Activated naive CD8-positive, alpha-beta T cell treated with anti-CD3 and anti-CD28 coated beads, Interleukin-2, amount 50 U/mL, for 24 hours (primary cell): ENCODE measurements at regions not wholly inside any gene's neighbourhood (a gene's known extent, or its start where the extent isn't known, plus 50 kb on each side); places are given as distances from the start of the nearest gene placed in this dataset.
"Not testable (repeated sequence)": the region's sequence is repeated elsewhere in the genome, so short reads cannot be mapped to it uniquely, and the experiment has no call there.

Experiments used
- ATAC-seq: fragments of 150-1000 bp; cut with Tn5 transposase; one replicate; pipeline ENCODE4 v1.10.0; 2021
- DNase-seq: peaks from one replicate; pipeline ENCODE4 v3.0.0; 2021
- H3K27ac Mint-ChIP-seq: one replicate; pipeline ENCODE4 v1.8.0; 2021; ENCODE audit warnings: mild to moderate bottlenecking, mixed read lengths
- H3K27me3 Mint-ChIP-seq: one replicate; pipeline ENCODE4 v1.8.0; 2021; ENCODE audit warnings: mixed read lengths
- H3K36me3 Mint-ChIP-seq: one replicate; pipeline ENCODE4 v1.8.0; 2021; ENCODE audit warnings: low read depth, mixed read lengths
- H3K4me1 Mint-ChIP-seq: one replicate; pipeline ENCODE4 v1.8.0; 2021; ENCODE audit warnings: mixed read lengths
- H3K4me3 Mint-ChIP-seq: one replicate; pipeline ENCODE4 v1.8.0; 2021; ENCODE audit warnings: mild to moderate bottlenecking, moderate library complexity, mixed read lengths
- H3K9me3 Mint-ChIP-seq: one replicate; pipeline ENCODE4 v1.8.0; 2021; ENCODE audit warnings: mixed read lengths

DNA sequence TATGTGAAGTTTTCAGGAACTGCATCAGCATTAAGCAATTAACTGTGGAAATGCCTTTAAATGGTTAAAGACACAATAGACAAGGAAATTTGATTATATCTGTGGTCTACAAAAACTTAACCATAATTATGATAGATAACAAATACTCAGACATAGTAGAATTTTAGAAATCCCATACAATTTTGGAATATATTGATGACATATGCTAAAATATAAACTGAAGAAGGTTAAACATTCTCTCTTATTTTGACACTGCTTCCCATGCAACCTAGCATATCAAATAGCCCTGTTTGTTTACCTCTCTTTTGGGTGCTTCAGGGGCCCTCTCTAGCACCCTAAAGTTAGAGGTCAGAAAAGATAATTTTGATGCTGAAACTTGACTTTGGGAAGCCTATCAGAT is 1274.8 kb upstream of the SLC39A10 start:
- no peak for DNase-seq
- ATAC-seq = no peak
- no peak overlapping the region for H3K27ac Mint-ChIP-seq
- H3K4me1 Mint-ChIP-seq = no peaks in the 10 kb centered on the region
- H3K27me3 Mint-ChIP-seq = no peaks in the 10 kb centered on the region
- peaks cover 14% of the 10 kb centered on the region for H3K9me3 Mint-ChIP-seq
- no peaks in the 10 kb centered on the region for H3K36me3 Mint-ChIP-seq
- H3K4me3 Mint-ChIP-seq = no peak overlapping the region

- H3K4me1 Mint-ChIP-seq = no peaks in the 10 kb centered on the region
- peaks cover 14% of the 10 kb centered on the region for H3K9me3 Mint-ChIP-seq
- H3K4me3 Mint-ChIP-seq = no peak overlapping the region
- H3K27me3 Mint-ChIP-seq = no peaks in the 10 kb centered on the region
- DNase-seq = no peak
- H3K36me3 Mint-ChIP-seq = no peaks in the 10 kb centered on the region
- no peak for ATAC-seq
- H3K27ac Mint-ChIP-seq = no peak overlapping the region
Measured at GRCh38 chr2:194380011-194380410, 1277.0 kb upstream of the SLC39A10 start.

GRCh38 chr2:194367390-194367789 is 1289.6 kb upstream of the SLC39A10 start:
- H3K9me3 Mint-ChIP-seq, H3K4me3 Mint-ChIP-seq, H3K27me3 Mint-ChIP-seq, H3K4me1 Mint-ChIP-seq, ATAC-seq, H3K27ac Mint-ChIP-seq, H3K36me3 Mint-ChIP-seq, DNase-seq: not testable (repeated sequence)

DNA sequence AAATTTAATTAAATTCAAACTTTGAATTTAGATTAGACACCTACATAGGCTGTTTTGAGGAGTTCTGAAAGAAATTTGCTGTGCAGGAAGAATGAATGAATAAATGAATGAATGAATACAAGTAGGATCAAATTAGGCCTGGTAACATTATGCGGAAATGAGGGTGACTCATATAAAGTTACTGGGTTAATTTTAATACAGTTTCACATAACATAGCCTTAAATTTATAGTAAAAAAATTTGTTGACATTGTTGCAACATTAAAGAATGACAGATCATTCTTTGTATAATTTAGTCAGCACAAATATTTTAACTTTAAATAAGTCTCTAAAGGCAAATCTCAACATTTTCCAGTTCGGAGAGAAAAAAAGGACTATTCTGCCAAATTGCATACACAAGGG is 1293.1 kb upstream of the SLC39A10 start:
- DNase-seq (no peak), ATAC-seq (no peak)
- peaks cover 4% of the 10 kb centered on the region for H3K9me3 Mint-ChIP-seq
- H3K4me1 Mint-ChIP-seq = no peaks in the 10 kb centered on the region
- H3K4me3 Mint-ChIP-seq = no peak overlapping the region
- H3K36me3 Mint-ChIP-seq = no peaks in the 10 kb centered on the region
- H3K27ac Mint-ChIP-seq = no peak overlapping the region
- H3K27me3 Mint-ChIP-seq = no peaks in the 10 kb centered on the region

GRCh38 chr2:194363295-194363694 is 1293.7 kb upstream of the SLC39A10 start:
- DNase-seq = no peak
- H3K4me1 Mint-ChIP-seq = no peaks in the 10 kb centered on the region
- ATAC-seq = no peak
- peaks cover 4% of the 10 kb centered on the region for H3K9me3 Mint-ChIP-seq
- no peaks in the 10 kb centered on the region for H3K36me3 Mint-ChIP-seq
- no peaks in the 10 kb centered on the region for H3K27me3 Mint-ChIP-seq
- H3K27ac Mint-ChIP-seq = no peak overlapping the region
- no peak overlapping the region for H3K4me3 Mint-ChIP-seq

DNA sequence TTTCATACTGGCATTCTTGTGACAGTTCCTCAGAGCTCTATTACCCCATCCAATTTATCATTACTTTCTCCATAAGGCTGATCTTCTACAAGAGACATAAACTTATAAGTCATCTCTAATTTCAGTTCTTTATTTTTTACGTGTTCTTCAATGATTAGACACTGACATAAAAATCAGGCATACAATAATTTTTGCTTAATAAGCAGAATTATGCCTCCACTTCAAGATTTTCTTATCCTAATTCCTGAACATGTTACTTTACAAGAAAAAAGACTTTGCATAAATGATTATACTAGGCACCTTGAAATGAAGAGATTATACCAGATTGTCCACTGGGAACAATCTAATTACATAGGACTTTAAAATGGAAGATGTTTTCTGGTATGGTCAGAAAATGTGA is 1304.5 kb upstream of the SLC39A10 start:
- no peak overlapping the region for H3K4me3 Mint-ChIP-seq
- no peaks in the 10 kb centered on the region for H3K4me1 Mint-ChIP-seq
- H3K36me3 Mint-ChIP-seq = no peaks in the 10 kb centered on the region
- no peak for DNase-seq
- no peaks in the 10 kb centered on the region for H3K9me3 Mint-ChIP-seq
- H3K27me3 Mint-ChIP-seq = no peaks in the 10 kb centered on the region
- ATAC-seq = no peak
- no peak overlapping the region for H3K27ac Mint-ChIP-seq

DNA sequence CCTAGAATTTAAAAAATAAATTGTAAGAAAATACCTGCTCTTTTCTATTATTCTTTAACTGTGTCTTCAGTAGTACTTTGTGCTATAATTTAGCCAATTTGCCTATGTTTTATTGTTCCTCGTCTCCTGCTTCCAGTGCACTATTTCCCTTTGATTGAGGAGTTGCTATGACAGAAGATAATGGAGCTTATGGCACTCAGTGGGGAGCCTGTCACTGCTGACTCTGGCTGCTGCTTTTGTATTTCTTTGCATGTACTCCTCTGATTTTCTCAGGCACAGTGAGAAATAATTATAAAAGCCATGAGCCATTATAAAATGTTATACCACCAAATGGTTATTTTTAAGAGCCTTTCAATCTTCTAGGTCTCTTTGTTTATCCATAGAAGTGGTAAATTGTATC is 1310.8 kb upstream of the SLC39A10 start:
- no peak overlapping the region for H3K4me3 Mint-ChIP-seq

DNA sequence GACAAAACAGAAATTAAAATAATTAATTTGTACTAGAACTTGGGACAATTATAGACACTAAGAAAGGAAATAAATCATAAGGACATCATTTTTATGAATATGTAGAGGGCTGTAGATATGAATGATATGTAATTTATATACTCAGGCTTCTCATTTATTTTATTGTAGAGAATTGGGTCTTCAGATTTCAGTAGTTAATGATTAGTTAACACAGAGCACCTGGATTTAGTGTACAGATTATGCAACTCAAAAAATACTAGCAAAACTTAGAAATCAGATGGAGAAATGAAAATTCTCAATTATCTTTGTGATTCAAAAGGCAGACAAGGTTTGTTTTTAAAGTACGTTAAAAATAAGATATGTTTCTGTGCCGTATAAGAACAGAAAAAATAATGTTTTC is 1311.7 kb upstream of the SLC39A10 start:
- Mint-ChIP-seq H3K4me3 (no peak overlapping the region), H3K9me3 (no peaks in the 10 kb centered on the region), H3K27me3 (no peaks in the 10 kb centered on the region), H3K27ac (no peak overlapping the region), H3K36me3 (no peaks in the 10 kb centered on the region), H3K4me1 (no peaks in the 10 kb centered on the region)
- ATAC-seq = no peak
- no peak for DNase-seq

More for the DNA sequence above, 1310.8 kb upstream of the SLC39A10 start:
- no peaks in the 10 kb centered on the region for H3K36me3 Mint-ChIP-seq
- DNase-seq (no peak), ATAC-seq (no peak)
- H3K27ac Mint-ChIP-seq = no peak overlapping the region
- H3K9me3 Mint-ChIP-seq = no peaks in the 10 kb centered on the region
- H3K27me3 Mint-ChIP-seq = no peaks in the 10 kb centered on the region
- H3K4me1 Mint-ChIP-seq = no peaks in the 10 kb centered on the region

DNA sequence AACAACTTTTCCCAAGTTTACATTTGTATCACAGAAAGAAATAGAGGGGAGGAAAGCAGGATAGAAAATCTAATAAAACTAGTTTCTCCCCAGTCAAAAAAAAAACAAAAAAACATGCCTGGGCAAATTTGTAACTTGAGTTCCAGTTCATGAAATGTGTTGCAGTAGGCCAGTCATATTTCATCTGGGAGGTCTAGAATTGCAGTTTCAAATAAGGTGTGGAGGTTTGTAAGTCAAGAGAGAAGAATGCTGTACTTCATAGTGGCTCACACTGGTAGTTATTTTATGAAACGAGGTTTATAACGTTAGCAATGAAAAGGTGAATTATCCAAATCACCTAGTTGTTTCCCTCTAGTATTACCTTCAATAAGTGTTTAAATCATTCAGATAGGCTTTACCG is 1313.9 kb upstream of the SLC39A10 start:
- Mint-ChIP-seq H3K27me3 (no peaks in the 10 kb centered on the region), H3K9me3 (no peaks in the 10 kb centered on the region), H3K4me1 (no peaks in the 10 kb centered on the region), H3K27ac (no peak overlapping the region), H3K4me3 (no peak overlapping the region), H3K36me3 (no peaks in the 10 kb centered on the region)
- ATAC-seq (no peak), DNase-seq (no peak)

- H3K4me3 Mint-ChIP-seq = no peak overlapping the region
- DNase-seq = no peak
- no peaks in the 10 kb centered on the region for H3K36me3 Mint-ChIP-seq
- H3K27me3 Mint-ChIP-seq = peaks cover 2% of the 10 kb centered on the region
- no peaks in the 10 kb centered on the region for H3K9me3 Mint-ChIP-seq
- H3K4me1 Mint-ChIP-seq = no peaks in the 10 kb centered on the region
- H3K27ac Mint-ChIP-seq = no peak overlapping the region
- no peak for ATAC-seq
Measured at GRCh38 chr2:194332799-194333490, 1324.1 kb upstream of the SLC39A10 start.

DNA sequence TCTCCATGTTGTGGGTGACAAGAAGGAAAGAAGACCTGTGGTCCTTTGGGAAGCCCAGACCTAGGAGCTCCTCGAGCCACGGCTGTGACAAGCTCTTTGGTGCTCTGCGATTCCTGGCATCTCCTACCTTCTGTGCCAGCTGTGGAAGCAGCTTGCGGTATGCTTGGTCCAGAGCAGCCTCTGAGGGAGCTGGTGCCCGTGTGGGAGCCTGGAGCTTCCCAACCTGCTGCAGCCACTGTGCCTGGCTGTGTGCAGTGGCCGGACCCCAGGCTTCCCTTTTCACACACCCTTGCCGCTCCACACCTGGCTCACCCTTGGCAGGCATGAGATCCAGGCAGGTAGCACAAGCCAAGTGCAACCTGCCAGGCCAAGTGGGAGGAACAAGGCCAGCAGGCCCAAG is 1328.6 kb upstream of the SLC39A10 start:
- ATAC-seq = no peak
- no peak overlapping the region for H3K4me3 Mint-ChIP-seq

DNA sequence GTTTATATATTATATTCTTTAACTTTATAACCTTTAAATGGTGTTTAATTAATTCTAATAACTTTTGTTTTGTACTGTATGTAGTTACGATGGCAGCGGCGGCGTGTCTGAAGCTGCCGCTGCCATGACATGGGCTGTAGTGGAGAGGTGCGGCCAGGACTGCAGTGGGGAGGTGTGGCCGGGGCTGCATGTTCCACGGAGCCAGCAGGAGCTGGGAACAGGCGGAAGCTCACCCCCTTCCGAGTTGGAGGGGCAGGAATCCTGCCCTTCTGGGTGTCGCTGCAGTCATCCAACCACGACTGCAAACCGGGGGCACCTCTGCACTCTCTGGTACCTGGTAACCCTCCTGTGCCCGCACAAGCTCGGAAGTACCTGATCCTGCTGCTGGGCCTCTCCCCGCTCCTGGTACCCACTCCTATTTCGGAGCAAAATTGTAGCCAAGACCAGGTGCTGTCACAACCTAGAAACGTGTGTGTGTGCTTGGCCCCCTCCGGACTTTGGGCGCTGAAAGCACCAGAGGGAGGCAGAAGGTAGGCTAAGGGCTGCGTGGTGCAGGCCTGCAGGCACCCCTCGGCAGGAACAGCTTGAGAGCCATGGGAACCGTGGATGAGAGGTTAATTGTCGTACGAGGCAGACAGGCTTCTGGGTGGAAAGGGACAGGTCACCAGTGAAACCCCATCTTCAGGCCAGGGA is 1329.7 kb upstream of the SLC39A10 start:
- Mint-ChIP-seq H3K36me3 (no peaks in the 10 kb centered on the region), H3K27ac (no peak overlapping the region), H3K4me3 (no peak overlapping the region), H3K4me1 (no peaks in the 10 kb centered on the region), H3K9me3 (no peaks in the 10 kb centered on the region), H3K27me3 (no peaks in the 10 kb centered on the region)
- ATAC-seq (no peak), DNase-seq (no peak)

More for the DNA sequence above, 1328.6 kb upstream of the SLC39A10 start:
- no peak for DNase-seq
- no peaks in the 10 kb centered on the region for H3K27me3 Mint-ChIP-seq
- H3K36me3 Mint-ChIP-seq = no peaks in the 10 kb centered on the region
- H3K4me1 Mint-ChIP-seq = no peaks in the 10 kb centered on the region
- no peaks in the 10 kb centered on the region for H3K9me3 Mint-ChIP-seq
- H3K27ac Mint-ChIP-seq = no peak overlapping the region

DNA sequence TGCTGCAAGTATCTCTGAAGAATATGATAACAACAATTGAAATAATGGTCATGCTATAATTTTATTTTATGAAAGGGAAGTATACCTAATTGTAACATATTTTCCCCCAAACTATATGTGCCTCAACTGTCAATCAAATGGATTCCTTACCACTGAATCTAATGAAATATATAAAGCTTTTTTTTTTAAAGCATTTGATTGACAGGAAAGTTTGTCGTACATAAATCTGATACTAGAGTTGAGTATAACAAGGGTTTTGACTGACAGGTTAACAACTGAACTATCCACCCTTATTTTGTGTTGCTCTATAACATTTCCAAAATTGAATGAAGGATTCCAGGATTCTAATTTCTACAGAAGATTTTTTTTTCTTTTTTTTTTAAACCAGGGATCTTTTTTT is 1333.3 kb upstream of the SLC39A10 start:
- Mint-ChIP-seq H3K27me3 (no peaks in the 10 kb centered on the region), H3K4me1 (no peaks in the 10 kb centered on the region)

GRCh38 chr2:194320520-194320919 is 1336.5 kb upstream of the SLC39A10 start:
- no peak for DNase-seq
- Mint-ChIP-seq H3K36me3 (no peaks in the 10 kb centered on the region), H3K4me1 (no peaks in the 10 kb centered on the region), H3K9me3 (no peaks in the 10 kb centered on the region), H3K27me3 (no peaks in the 10 kb centered on the region), H3K27ac (no peak overlapping the region), H3K4me3 (no peak overlapping the region)
- no peak for ATAC-seq

More for the DNA sequence above, 1333.3 kb upstream of the SLC39A10 start:
- no peak for DNase-seq
- no peak for ATAC-seq
- Mint-ChIP-seq H3K27ac (no peak overlapping the region), H3K4me3 (no peak overlapping the region), H3K36me3 (no peaks in the 10 kb centered on the region), H3K9me3 (no peaks in the 10 kb centered on the region)

DNA sequence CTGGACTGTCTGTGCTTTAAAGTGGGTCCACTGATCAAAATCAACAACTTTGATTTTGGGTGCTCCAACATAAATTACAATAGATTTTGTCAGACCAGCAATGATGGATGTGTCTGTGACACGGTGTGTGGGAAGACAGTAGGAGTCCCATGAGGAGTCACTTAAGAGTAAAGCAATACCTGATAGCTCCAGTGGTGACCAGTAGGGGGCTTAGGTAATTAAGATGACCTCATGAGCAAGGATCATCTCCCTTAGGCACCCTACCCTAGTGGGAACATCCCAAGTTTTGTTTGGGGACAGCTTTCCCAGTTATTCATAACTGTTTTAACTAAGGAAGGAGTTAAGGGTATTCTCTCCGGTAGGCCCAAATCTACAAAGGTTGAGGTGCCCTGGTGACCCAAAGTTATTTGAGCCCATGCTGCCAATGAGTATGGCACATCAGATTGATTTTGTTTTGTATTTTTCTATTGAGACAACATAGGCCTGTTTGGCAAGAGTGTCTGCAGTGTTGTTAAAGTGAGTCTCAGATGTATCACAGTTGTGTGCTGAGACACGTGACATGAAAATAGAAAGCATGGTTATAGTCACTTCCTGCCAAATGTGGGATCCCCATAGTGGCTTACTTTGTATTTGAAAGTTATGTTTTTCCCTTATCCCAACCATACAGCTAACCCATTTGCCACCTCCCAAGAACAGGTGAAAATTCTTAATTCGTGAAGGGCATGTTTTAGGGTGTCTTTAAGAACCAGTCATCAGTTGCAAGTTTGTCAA is 1337.6 kb upstream of the SLC39A10 start:
- no peaks in the 10 kb centered on the region for H3K4me1 Mint-ChIP-seq
- no peak overlapping the region for H3K4me3 Mint-ChIP-seq
- no peaks in the 10 kb centered on the region for H3K27me3 Mint-ChIP-seq
- H3K27ac Mint-ChIP-seq = no peak overlapping the region
- no peaks in the 10 kb centered on the region for H3K36me3 Mint-ChIP-seq
- ATAC-seq = no peak
- DNase-seq = no peak
- no peaks in the 10 kb centered on the region for H3K9me3 Mint-ChIP-seq
